ENCODE measurements at regions not wholly inside any gene's neighbourhood (a gene's known extent, or its start where the extent isn't known, plus 50 kb on each side); places are given as distances from the start of the nearest gene placed in this dataset.

DNA sequence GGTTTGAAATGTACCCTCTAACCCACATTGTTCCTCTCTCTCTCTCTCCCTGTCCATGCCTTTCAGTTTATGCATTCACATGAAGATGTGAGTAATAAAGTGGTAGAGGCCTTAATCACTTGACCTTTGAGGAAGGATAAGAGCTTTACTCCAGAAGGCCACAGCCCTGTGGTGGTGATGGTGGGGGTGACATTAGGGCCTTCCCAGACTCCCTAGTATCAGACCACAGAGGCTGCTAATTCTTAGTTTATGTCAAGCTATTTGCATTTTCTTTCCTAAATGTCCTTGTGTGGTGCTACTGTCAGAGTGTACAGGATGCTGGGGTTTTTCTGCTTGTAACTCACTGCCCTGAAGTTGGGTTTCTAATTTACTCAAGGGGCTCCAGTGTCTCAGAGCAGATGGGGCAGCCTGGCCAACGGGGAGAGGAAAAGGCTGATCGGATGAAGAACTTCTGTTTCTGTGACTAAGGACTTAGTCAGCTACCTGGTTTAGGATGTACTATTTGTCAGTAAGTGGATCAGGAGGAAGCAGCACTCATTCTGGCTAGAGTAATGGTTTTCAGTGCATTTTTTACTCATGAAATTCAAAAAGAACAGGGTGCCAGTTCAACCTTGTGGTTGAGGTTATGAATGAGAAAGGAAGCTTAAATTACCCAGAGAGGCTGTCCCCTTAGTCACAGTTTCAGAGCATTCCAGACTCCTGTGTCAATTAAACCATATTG lies 509.6 kb upstream of the DIPK2B start:
- ATAC-seq (no peak), FAIRE-seq (no peak), DNase-seq (ENCODE audit: extremely low read depth in 1 of 4, low spot score in 3 of 4) (no peak)
- 0% methylated on average over 2 of the region's 2 CpGs for WGBS (ENCODE audit: insufficient coverage, low coverage, missing lambda C conversion rate)
- H2AFZ ChIP-seq (ENCODE audit: low read depth, low read length) = no peak overlapping the region
- H3K4me3 ChIP-seq = no peak overlapping the region
- no TSS peak for BruUV-seq (replicated peaks)
- H4K20me1 ChIP-seq (replicated peaks; ENCODE audit: control insufficient read depth, insufficient read depth, low read length) = no peaks in the 10 kb centered on the region
- CTCF ChIA-PET (ENCODE audit: low intra/inter-chr PET ratio) = interaction anchor here (0.7 kb wide), 1 partner anchor 51 kb away, joined by 3 read pairs; no protein-coding TSS in a partner anchor
- intact Hi-C loops (cut with micrococcal nuclease) = no loop called here
- no peaks in the 10 kb centered on the region for H3K36me3 ChIP-seq (ENCODE audit: control insufficient read depth, insufficient read depth, low read length)
- no peaks in the 10 kb centered on the region for H3K27me3 ChIP-seq (ENCODE audit: control insufficient read depth in 2 of 2, insufficient read depth in 2 of 2, low read length in 2 of 2)
- in situ Hi-C loops (cut with MboI) = no loop called here
- no peak overlapping the region for H3K4me2 ChIP-seq (ENCODE audit: insufficient read depth, low read length)
- no peak overlapping the region for H3K27ac ChIP-seq (ENCODE audit: extremely low read depth, low read depth, low read length)
- no peaks in the 10 kb centered on the region for H3K9me1 ChIP-seq (ENCODE audit: control insufficient read depth, insufficient read depth, low read length)
- TF ChIP-seq ZFP36 (IDR thresholded peaks at IDR 0.05; ENCODE audit: low read depth, low read length, partially characterized antibody) = no peak
- no peak overlapping the region for H3K9ac ChIP-seq (ENCODE audit: insufficient read depth in 1 of 2, low read depth in 2 of 2, low read length in 2 of 2)
- H3K4me1 ChIP-seq (replicated peaks in 1 of 2; ENCODE audit: control insufficient read depth in 2 of 2, insufficient read depth in 2 of 2, low read length in 2 of 2) = no peaks in the 10 kb centered on the region
- POLR2A ChIA-PET = no interaction called here
- H3K79me2 ChIP-seq (ENCODE audit: control insufficient read depth, insufficient read depth, low read length) = no peaks in the 10 kb centered on the region
- H3K9me3 ChIP-seq (replicated peaks; ENCODE audit: control insufficient read depth, insufficient read depth, low read depth, low read length) = no peaks in the 10 kb centered on the region

DNA sequence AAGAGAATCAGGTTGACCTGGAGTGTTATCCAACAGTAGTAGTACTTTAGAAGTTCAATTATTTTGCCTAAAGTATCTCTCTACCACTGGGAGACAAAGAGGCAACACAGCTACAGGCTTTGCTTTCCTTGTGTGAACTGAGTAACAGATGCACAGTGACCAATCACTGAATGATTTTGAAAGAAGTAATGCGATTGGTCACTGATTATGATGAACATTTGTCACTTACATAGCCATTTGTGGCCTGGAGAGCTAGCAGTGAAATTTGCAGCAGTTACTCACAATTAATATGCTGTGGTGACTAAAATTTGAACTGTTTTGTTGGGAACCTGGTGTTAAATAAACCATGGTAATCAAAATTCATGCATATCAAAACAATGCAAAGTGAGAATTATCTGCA lies 508.7 kb upstream of the DIPK2B start:
- 0% methylated on average over 1 of the region's 1 CpG for WGBS (ENCODE audit: insufficient coverage, low coverage, missing lambda C conversion rate)
- H3K27ac ChIP-seq (ENCODE audit: extremely low read depth, low read depth, low read length) = no peak overlapping the region
- no peak overlapping the region for H2AFZ ChIP-seq (ENCODE audit: low read depth, low read length)
- H3K36me3 ChIP-seq (ENCODE audit: control insufficient read depth, insufficient read depth, low read length) = no peaks in the 10 kb centered on the region
- ATAC-seq (no peak), DNase-seq (ENCODE audit: extremely low read depth in 1 of 4, low spot score in 3 of 4) (no peak), FAIRE-seq (no peak)
- H3K9me3 ChIP-seq (replicated peaks; ENCODE audit: control insufficient read depth, insufficient read depth, low read depth, low read length) = no peaks in the 10 kb centered on the region
- no TSS peak for BruUV-seq (replicated peaks)
- no peaks in the 10 kb centered on the region for H3K4me1 ChIP-seq (replicated peaks in 1 of 2; ENCODE audit: control insufficient read depth in 2 of 2, insufficient read depth in 2 of 2, low read length in 2 of 2)
- H3K9ac ChIP-seq (ENCODE audit: insufficient read depth in 1 of 2, low read depth in 2 of 2, low read length in 2 of 2) = no peak overlapping the region
- TF ChIP-seq XRCC3 (IDR thresholded peaks at IDR 0.05) (no peak), MAFF (IDR thresholded peaks at IDR 0.05; ENCODE audit: low read length) (no peak)
- TF ChIP-seq, protein P1, sequence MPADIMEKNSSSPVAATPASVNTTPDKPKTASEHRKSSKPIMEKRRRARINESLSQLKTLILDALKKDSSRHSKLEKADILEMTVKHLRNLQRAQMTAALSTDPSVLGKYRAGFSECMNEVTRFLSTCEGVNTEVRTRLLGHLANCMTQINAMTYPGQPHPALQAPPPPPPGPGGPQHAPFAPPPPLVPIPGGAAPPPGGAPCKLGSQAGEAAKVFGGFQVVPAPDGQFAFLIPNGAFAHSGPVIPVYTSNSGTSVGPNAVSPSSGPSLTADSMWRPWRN (IDR thresholded peaks at IDR 0.05; ENCODE audit: low read depth) = no peak
- no peaks in the 10 kb centered on the region for H3K27me3 ChIP-seq (ENCODE audit: control insufficient read depth in 2 of 2, insufficient read depth in 2 of 2, low read length in 2 of 2)
- H3K79me2 ChIP-seq (ENCODE audit: control insufficient read depth, insufficient read depth, low read length) = no peaks in the 10 kb centered on the region
- ChIA-PET POLR2A (no interaction called here), CTCF (ENCODE audit: low intra/inter-chr PET ratio) (no interaction called here)
- H3K4me3 ChIP-seq = no peak overlapping the region
- H4K20me1 ChIP-seq (replicated peaks; ENCODE audit: control insufficient read depth, insufficient read depth, low read length) = no peaks in the 10 kb centered on the region
- intact Hi-C loops (cut with micrococcal nuclease) (no loop called here), in situ Hi-C loops (cut with MboI) (no loop called here)
- no peak overlapping the region for H3K4me2 ChIP-seq (ENCODE audit: insufficient read depth, low read length)
- no peaks in the 10 kb centered on the region for H3K9me1 ChIP-seq (ENCODE audit: control insufficient read depth, insufficient read depth, low read length)
